Neuronal stem cell (in vitro differentiated cells): ENCODE measurements at regions not wholly inside any gene's neighbourhood (a gene's known extent, or its start where the extent isn't known, plus 50 kb on each side); places are given as distances from the start of the nearest gene placed in this dataset.

Source experiments
- DNase-seq: peaks from one replicate; pipeline ENCODE4 v3.0.0-alpha.2; 2013; ENCODE audit warnings: low spot score
- H2AFZ ChIP-seq: one replicate; pipeline ENCODE4 v1.6.1; 2013; ENCODE audit warnings: mild to moderate bottlenecking, low read length, inconsistent platforms
- H2AK5ac ChIP-seq: 2 replicates; pipeline ENCODE4 v1.6.1; 2013; ENCODE audit warnings: low read depth, mild to moderate bottlenecking, inconsistent platforms, low read length, moderate library complexity, mixed read lengths
- H2BK120ac ChIP-seq: 2 replicates; pipeline ENCODE4 v1.6.1; 2013; ENCODE audit warnings: low read depth, mild to moderate bottlenecking, inconsistent platforms, low read length, moderate library complexity, mixed read lengths
- H2BK12ac ChIP-seq: one replicate; pipeline ENCODE4 v1.6.1; 2013; ENCODE audit warnings: low read length, inconsistent platforms
- H2BK15ac ChIP-seq: 2 replicates; pipeline ENCODE4 v1.6.1; 2013; ENCODE audit warnings: mild to moderate bottlenecking, low read length, inconsistent platforms, mixed read lengths
- H2BK5ac ChIP-seq: one replicate; pipeline ENCODE4 v1.6.1; 2013; ENCODE audit warnings: inconsistent platforms, mild to moderate bottlenecking, low read length, moderate library complexity
- H3K14ac ChIP-seq: one replicate; pipeline ENCODE4 v1.6.1; 2013; ENCODE audit warnings: low read length, inconsistent platforms
- H3K18ac ChIP-seq: 2 replicates; pipeline ENCODE4 v1.6.1; 2013; ENCODE audit warnings: low read length, inconsistent platforms
- H3K23ac ChIP-seq: 2 replicates; pipeline ENCODE4 v1.6.1; 2013; ENCODE audit warnings: low read depth, mild to moderate bottlenecking, mixed read lengths, low read length, inconsistent platforms; ENCODE audit not compliant: poor library complexity
- H3K27ac ChIP-seq: replicated peaks from 3 replicates; pipeline ENCODE4 v1.5.1; 2013; ENCODE audit warnings: low read length, inconsistent platforms
- H3K27me3 ChIP-seq, 3 experiments: 2 replicates each; pipeline ENCODE4 v1.6.1; 2013; ENCODE audit warnings: low read length in 3 of 3, mild to moderate bottlenecking in 2 of 3, inconsistent platforms in 1 of 3, low read depth in 1 of 3, mixed read lengths in 1 of 3, moderate library complexity in 1 of 3; ENCODE audit not compliant: control insufficient read depth in 3 of 3, insufficient read depth in 3 of 3
- H3K36me3 ChIP-seq, 2 donors: replicated peaks in 1 of 2; 2 replicates each; pipeline ENCODE4 v1.6.1; 2013; ENCODE audit warnings: low read length in 2 of 2; ENCODE audit not compliant: control insufficient read depth in 2 of 2, insufficient read depth in 2 of 2
- H3K4ac ChIP-seq: 2 replicates; pipeline ENCODE4 v1.6.1; 2013; ENCODE audit warnings: inconsistent platforms, mild to moderate bottlenecking, low read length, moderate library complexity
- H3K4me1 ChIP-seq, 2 donors: 1 replicate in 1 of 2; 2 replicates in 1 of 2; pipeline ENCODE4 v1.6.1; 2013; ENCODE audit warnings: low read length in 2 of 2, low read depth in 1 of 2; ENCODE audit not compliant: control insufficient read depth in 2 of 2, insufficient read depth in 1 of 2
- H3K4me2 ChIP-seq: one replicate; pipeline ENCODE4 v1.6.1; 2013; ENCODE audit warnings: mild to moderate bottlenecking, low read length, inconsistent platforms; ENCODE audit not compliant: insufficient read depth, poor library complexity, severe bottlenecking
- H3K4me3 ChIP-seq, 2 donors: 2 replicates each; pipeline ENCODE4 v1.5.1; 2013; ENCODE audit warnings: low read length in 2 of 2, mild to moderate bottlenecking in 2 of 2, inconsistent platforms in 1 of 2, moderate library complexity in 1 of 2
- H3K79me1 ChIP-seq: one replicate; pipeline ENCODE4 v1.6.1; 2013; ENCODE audit warnings: low read depth, mild to moderate bottlenecking, inconsistent platforms, low read length, moderate library complexity
- H3K9ac ChIP-seq: one replicate; pipeline ENCODE4 v1.6.1; 2013; ENCODE audit warnings: mild to moderate bottlenecking, low read depth, low read length, inconsistent platforms; ENCODE audit not compliant: poor library complexity
- H3K9me3 ChIP-seq, 2 donors: replicated peaks in 1 of 2; 2 replicates each; pipeline versions ENCODE3 to v1.6.1; 2013; ENCODE audit warnings: low read length in 2 of 2, mild to moderate bottlenecking in 2 of 2, inconsistent platforms in 1 of 2, low read depth in 1 of 2, mixed read lengths in 1 of 2, moderate library complexity in 1 of 2; ENCODE audit not compliant: control insufficient read depth in 2 of 2, insufficient read depth in 1 of 2
- H4K8ac ChIP-seq: one replicate; pipeline ENCODE4 v1.6.1; 2013; ENCODE audit warnings: low read depth, mild to moderate bottlenecking, inconsistent platforms, low read length, moderate library complexity
- H4K91ac ChIP-seq: one replicate; pipeline ENCODE4 v1.6.1; 2013; ENCODE audit warnings: low read length, low read depth, mild to moderate bottlenecking, inconsistent platforms; ENCODE audit not compliant: poor library complexity
- WGBS, 2 donors: extraction: QIAGEN DNeasy Blood & Tissue Kit; methylation state at CpG; one replicate each; pipeline ENCODE4 v1.1.7; 2013; ENCODE audit warnings: missing lambda C conversion rate in 2 of 2, mixed read lengths in 1 of 2; ENCODE audit not compliant: insufficient read length in 2 of 2, insufficient replicate concordance in 1 of 2; ENCODE audit errors: extremely low coverage in 2 of 2; 5-methylcytosine and 5-hydroxymethylcytosine counted together

- Histone ChIP-seq H3K27me3 (no peaks in the 10 kb centered on the region), H2BK120ac (no peak overlapping the region), H2AK5ac (no peak overlapping the region), H3K18ac (no peak overlapping the region), H3K9me3 (no peaks in the 10 kb centered on the region), H3K4me1 (no peaks in the 10 kb centered on the region), H3K79me1 (no peaks in the 10 kb centered on the region), H3K14ac (no peak overlapping the region), H2AFZ (no peak overlapping the region), H2BK5ac (no peak overlapping the region), H3K9ac (no peak overlapping the region), H3K4me2 (no peak overlapping the region), H4K8ac (no peak overlapping the region), H2BK12ac (no peak overlapping the region), H2BK15ac (no peak overlapping the region), H3K4ac (no peak overlapping the region), H3K4me3 (no peak overlapping the region), H4K91ac (no peak overlapping the region), H3K36me3 (no peaks in the 10 kb centered on the region), H3K23ac (no peak overlapping the region), H3K27ac (no peak overlapping the region)
- no CpG with 5 or more reads among the region's 1 CpG for WGBS, 2 donors
- no peak for DNase-seq
Measured at GRCh38 chr3:1883534-1883933, 215.1 kb upstream of the CNTN4 start.

- Histone ChIP-seq H3K23ac (no peak overlapping the region), H2AFZ (no peak overlapping the region), H4K91ac (no peak overlapping the region), H3K4me3 (no peak overlapping the region), H3K4me1 (no peaks in the 10 kb centered on the region), H3K79me1 (no peaks in the 10 kb centered on the region), H2BK15ac (no peak overlapping the region), H2BK12ac (no peak overlapping the region), H3K18ac (no peak overlapping the region), H3K9ac (no peak overlapping the region), H3K4me2 (no peak overlapping the region), H3K9me3 (peaks cover 0 to 2% of the 10 kb centered on the region in 2 donors), H3K27ac (no peak overlapping the region), H4K8ac (no peak overlapping the region), H2AK5ac (no peak overlapping the region), H3K14ac (no peak overlapping the region), H3K4ac (no peak overlapping the region), H3K36me3 (no peaks in the 10 kb centered on the region), H3K27me3 (no peaks in the 10 kb centered on the region), H2BK120ac (no peak overlapping the region), H2BK5ac (no peak overlapping the region)
- DNase-seq, result no peak
- WGBS, 2 donors, result no CpG with 5 or more reads among the region's 2 CpGs
Measured at GRCh38 chr3:1892459-1892858, 206.2 kb upstream of the CNTN4 start.

- WGBS, 2 donors, result no CpG with 5 or more reads among the region's 4 CpGs
Measured at GRCh38 chr3:1902416-1902815, 196.2 kb upstream of the CNTN4 start.

GRCh38 chr3:1903111-1903510 lies 195.6 kb upstream of the CNTN4 start:
- Histone ChIP-seq H2BK12ac (no peak overlapping the region), H3K9ac (no peak overlapping the region), H2BK120ac (no peak overlapping the region), H3K18ac (no peak overlapping the region), H2AK5ac (no peak overlapping the region), H3K14ac (no peak overlapping the region), H3K36me3 (no peaks in the 10 kb centered on the region), H3K4me1 (peaks cover 0 to 2% of the 10 kb centered on the region in 2 donors), H4K91ac (no peak overlapping the region), H2AFZ (no peak overlapping the region), H2BK15ac (no peak overlapping the region), H3K4ac (no peak overlapping the region), H3K4me2 (no peak overlapping the region), H3K23ac (no peak overlapping the region), H3K27ac (no peak overlapping the region), H3K4me3 (no peak overlapping the region), H3K79me1 (no peaks in the 10 kb centered on the region), H3K9me3 (no peaks in the 10 kb centered on the region), H2BK5ac (no peak overlapping the region), H3K27me3 (no peaks in the 10 kb centered on the region), H4K8ac (no peak overlapping the region)
- no peak for DNase-seq
- no CpG with 5 or more reads among the region's 3 CpGs for WGBS, 2 donors

More at GRCh38 chr3:1902416-1902815, 196.2 kb upstream of the CNTN4 start:
- H3K18ac ChIP-seq, result no peak overlapping the region
- no peaks in the 10 kb centered on the region for H3K36me3 ChIP-seq
- H3K9me3 ChIP-seq, result no peaks in the 10 kb centered on the region
- no peak overlapping the region for H4K8ac ChIP-seq
- no peaks in the 10 kb centered on the region for H3K27me3 ChIP-seq
- no peak overlapping the region for H3K27ac ChIP-seq
- H3K23ac ChIP-seq, result no peak overlapping the region
- H3K14ac ChIP-seq, result no peak overlapping the region
- H3K4ac ChIP-seq, result no peak overlapping the region
- no peak for DNase-seq
- H2BK5ac ChIP-seq, result no peak overlapping the region
- peaks cover 0 to 2% of the 10 kb centered on the region in 2 donors for H3K4me1 ChIP-seq
- H3K79me1 ChIP-seq, result no peaks in the 10 kb centered on the region
- no peak overlapping the region for H2BK15ac ChIP-seq
- no peak overlapping the region for H2BK120ac ChIP-seq
- no peak overlapping the region for H2BK12ac ChIP-seq
- H2AK5ac ChIP-seq, result no peak overlapping the region
- H3K9ac ChIP-seq, result no peak overlapping the region
- H3K4me2 ChIP-seq, result no peak overlapping the region
- no peak overlapping the region for H2AFZ ChIP-seq
- H3K4me3 ChIP-seq, result no peak overlapping the region
- no peak overlapping the region for H4K91ac ChIP-seq
